Aorta (tissue), 5 donors: ENCODE measurements at regions not wholly inside any gene's neighbourhood (a gene's known extent, or its start where the extent isn't known, plus 50 kb on each side); places are given as distances from the start of the nearest gene placed in this dataset.
A peak's percentile ranks its signal among the peaks of the same experiment; 100 is the strongest.

Experiments used
- ATAC-seq: fragments of 200-7000 bp; cut with Tn5 transposase; one replicate; pipeline ENCODE4 v1.9.1; 2022; ENCODE audit warnings: moderate library complexity; ENCODE audit not compliant: low FRiP score
- DNase-seq, 2 donors: peaks; one replicate each; pipeline ENCODE4 v3.0.0-alpha.2; 2020
- H3K27ac ChIP-seq, 2 donors: one replicate each; pipeline ENCODE4 v1.5.1; 2013; ENCODE audit warnings: low read length in 2 of 2, mild to moderate bottlenecking in 2 of 2, moderate library complexity in 2 of 2, control low read depth in 1 of 2, inconsistent platforms in 1 of 2, low read depth in 1 of 2
- H3K27me3 ChIP-seq, 2 donors: one replicate each; pipeline ENCODE4 v1.6.1; 2013; ENCODE audit warnings: control low read depth in 1 of 2, low read length in 1 of 2, mild to moderate bottlenecking in 1 of 2, moderate library complexity in 1 of 2; ENCODE audit not compliant: insufficient read depth in 2 of 2, control insufficient read depth in 1 of 2
- H3K36me3 ChIP-seq, 2 donors: one replicate each; pipeline ENCODE4 v1.6.1; 2013; ENCODE audit warnings: control low read depth in 1 of 2, low read length in 1 of 2, mild to moderate bottlenecking in 1 of 2; ENCODE audit not compliant: insufficient read depth in 2 of 2, control insufficient read depth in 1 of 2
- H3K4me1 ChIP-seq, 2 donors: one replicate each; pipeline ENCODE4 v1.6.1; 2013; ENCODE audit warnings: low read length in 2 of 2, control low read depth in 1 of 2, mild to moderate bottlenecking in 1 of 2, moderate library complexity in 1 of 2; ENCODE audit not compliant: insufficient read depth in 2 of 2, control insufficient read depth in 1 of 2
- H3K4me3 ChIP-seq, 2 donors: one replicate each; pipeline ENCODE4 v1.5.1; 2013; ENCODE audit warnings: low read length in 2 of 2, control low read depth in 1 of 2, mild to moderate bottlenecking in 1 of 2
- H3K9me3 ChIP-seq: one replicate; pipeline ENCODE4 v1.6.1; 2013; ENCODE audit warnings: mild to moderate bottlenecking, low read length; ENCODE audit not compliant: control insufficient read depth
- WGBS, 2 donors: extraction: QIAGEN DNeasy Blood & Tissue Kit; methylation state at CpG; one replicate each; pipeline ENCODE4 v1.1.7; 2013; 5-methylcytosine and 5-hydroxymethylcytosine counted together
- intact Hi-C, 2 donors: fragments of 100-400 bp; cut with DNase I; formaldehyde crosslinking; loops; one replicate each; pipeline versions ENCODE4 v1.14.2 to v1.15.0; 2022
- donor health status: healthy with polysubstance abuse.
- donor health status: Bipolar disorder and iron deficiency.
- donor health status: DM: no; HTN: no; CAD: no.
- donor health status: DM: no; HTN: no; CAD: no.
- donor health status: DM: yes; HTN: yes; CAD: no.

GRCh38 chr10:132476146-132477065 is 61.2 kb upstream of the INPP5A start:
- Histone ChIP-seq H3K27ac (no peak overlapping the region), H3K27me3 (no peaks in the 10 kb centered on the region), H3K9me3 (no peaks in the 10 kb centered on the region), H3K36me3 (no peaks in the 10 kb centered on the region), H3K4me3 (no peak overlapping the region), H3K4me1 (no peaks in the 10 kb centered on the region)
- DNase-seq, result peak; percentile 34 to 68
- intact Hi-C loops, result no loop called here
- no peak for ATAC-seq
- WGBS, 2 donors, result 87 to 88% methylated on average over 16 of the region's 16 CpGs

- Histone ChIP-seq H3K27ac (no peak overlapping the region), H3K27me3 (no peaks in the 10 kb centered on the region), H3K9me3 (no peaks in the 10 kb centered on the region), H3K36me3 (no peaks in the 10 kb centered on the region), H3K4me3 (no peak overlapping the region), H3K4me1 (no peaks in the 10 kb centered on the region)
- DNase-seq (peak in 1 of 2 donors; percentile 32), ATAC-seq (no peak)
- intact Hi-C loops, result no loop called here
- 84 to 96% methylated on average over 6 to 8 of the region's 8 CpGs for WGBS, 2 donors
Observed at GRCh38 chr10:132477066-132477397, 60.6 kb upstream of the INPP5A start.

DNA sequence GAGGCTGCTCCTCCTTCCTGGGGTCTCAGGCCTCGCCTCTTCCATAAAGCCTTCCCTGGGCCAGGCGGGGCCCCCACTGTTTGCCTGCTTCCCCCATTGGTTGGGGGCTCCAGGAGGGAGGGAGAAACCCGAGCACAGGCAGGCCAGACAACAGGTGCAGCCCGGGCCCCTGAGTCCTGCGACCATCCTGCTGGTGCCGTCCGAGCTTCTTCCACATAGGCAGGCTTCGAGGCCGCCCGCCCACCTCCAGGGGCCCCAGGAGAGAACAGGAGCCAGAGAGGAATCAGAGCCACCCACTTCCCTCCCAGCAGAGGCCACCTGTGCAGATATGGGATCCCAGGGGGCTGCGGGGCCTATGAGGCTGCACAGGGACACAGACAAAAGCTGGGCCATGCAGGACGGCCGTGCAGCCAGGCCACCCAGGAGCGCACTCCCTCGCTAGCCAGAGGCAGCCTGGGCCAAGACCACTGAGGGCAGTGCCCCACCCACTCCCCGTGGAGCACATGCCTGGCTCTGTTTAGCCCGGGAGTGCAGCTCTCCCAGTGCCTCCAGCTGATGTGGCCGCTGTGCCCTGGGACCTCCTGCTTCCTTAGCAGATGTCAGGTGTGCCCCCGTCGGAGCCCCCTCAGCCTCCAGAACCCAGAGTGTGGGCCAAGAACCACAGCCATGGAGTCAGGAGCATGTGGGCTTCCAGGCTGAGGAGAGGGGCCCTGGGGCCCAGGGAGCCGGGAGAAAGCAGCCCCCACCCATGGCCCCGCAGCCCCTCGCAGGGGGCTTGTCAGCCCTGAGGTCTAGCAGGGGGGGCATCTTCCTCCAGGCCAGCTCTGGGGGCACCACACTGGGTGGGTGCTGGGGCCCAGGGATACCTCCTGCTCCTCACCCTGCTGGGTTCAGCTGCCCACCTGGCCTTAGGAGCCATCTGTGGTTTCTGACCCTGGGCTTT is 59.9 kb upstream of the INPP5A start:
- DNase-seq (peak; percentile 40 to 65), ATAC-seq (no peak)
- Histone ChIP-seq H3K4me1 (no peaks in the 10 kb centered on the region), H3K27ac (no peak overlapping the region), H3K4me3 (no peak overlapping the region), H3K9me3 (no peaks in the 10 kb centered on the region), H3K27me3 (no peaks in the 10 kb centered on the region), H3K36me3 (no peaks in the 10 kb centered on the region)
- 78 to 82% methylated on average over 21 to 23 of the region's 23 CpGs for WGBS, 2 donors
- intact Hi-C loops, result no loop called here

DNA sequence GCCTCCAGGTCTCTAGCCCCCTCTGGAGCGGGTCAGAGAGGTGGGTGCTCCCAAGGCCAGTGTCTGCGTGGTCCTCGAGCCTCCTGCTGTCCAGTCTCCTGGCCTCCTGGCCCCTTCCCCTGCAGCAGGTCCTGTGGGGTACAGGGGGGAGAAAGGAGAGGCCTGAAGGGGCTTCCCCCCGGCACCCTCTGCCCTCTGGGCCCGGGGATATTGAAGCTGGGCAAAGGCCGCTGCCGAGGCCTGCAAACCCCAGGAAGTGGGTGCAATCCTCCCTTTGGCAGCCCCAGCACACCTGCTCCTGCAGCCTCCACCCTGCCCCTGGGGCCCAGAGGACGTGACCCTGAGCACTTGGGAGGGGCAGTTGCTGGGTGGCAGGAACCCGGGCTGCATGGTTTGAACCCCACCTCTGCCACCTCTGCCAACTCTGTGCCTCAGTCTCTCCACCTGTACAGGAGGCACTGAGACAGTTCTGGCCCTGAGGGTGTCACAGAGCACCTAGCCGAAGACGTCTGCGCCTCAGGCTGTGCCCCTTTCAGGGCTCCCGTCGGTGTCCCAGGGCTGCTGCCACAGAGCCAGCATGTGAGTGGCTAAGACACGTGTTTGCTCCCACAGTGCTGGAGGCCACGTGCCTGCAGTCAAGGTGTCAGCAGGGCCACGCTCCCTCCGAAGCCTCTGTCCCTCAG is 59.1 kb upstream of the INPP5A start:
- ATAC-seq (no peak), DNase-seq (peak; percentile 19 to 62)
- intact Hi-C loops, result no loop called here
- Histone ChIP-seq H3K4me1 (no peaks in the 10 kb centered on the region), H3K36me3 (no peaks in the 10 kb centered on the region), H3K9me3 (no peaks in the 10 kb centered on the region), H3K27me3 (no peaks in the 10 kb centered on the region), H3K4me3 (no peak overlapping the region), H3K27ac (no peak overlapping the region)
- 86 to 95% methylated on average over 18 of the region's 18 CpGs for WGBS, 2 donors

DNA sequence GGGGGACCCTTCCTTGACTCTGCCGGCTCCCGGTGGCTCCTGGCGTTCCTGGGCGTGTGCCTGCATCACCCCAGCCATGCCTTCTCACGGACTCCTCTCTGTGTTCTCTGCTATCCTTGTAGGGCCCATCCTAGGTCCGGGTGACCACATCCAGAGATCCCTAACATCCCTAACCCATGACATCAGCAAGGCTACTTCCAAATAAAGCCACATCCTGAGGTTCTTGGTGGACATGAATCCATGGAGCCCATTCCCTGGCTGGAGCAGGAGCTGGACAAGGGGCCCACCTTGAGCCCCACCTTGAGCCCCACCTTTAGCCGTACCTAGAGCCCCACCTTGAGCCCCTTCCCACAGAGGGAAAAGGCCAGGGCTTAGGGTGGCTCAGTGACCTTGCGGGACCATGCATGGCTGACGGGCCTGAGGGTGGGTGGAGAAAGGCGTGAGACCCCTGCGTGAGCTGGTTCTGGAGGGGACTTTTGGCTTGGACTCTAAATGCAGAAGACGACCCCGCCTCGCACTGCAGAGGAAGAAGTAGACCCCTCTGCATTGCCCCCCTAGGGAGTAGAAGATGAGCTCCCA is 58.5 kb upstream of the INPP5A start:
- ATAC-seq (no peak), DNase-seq (peak; percentile 21 to 47)

DNA sequence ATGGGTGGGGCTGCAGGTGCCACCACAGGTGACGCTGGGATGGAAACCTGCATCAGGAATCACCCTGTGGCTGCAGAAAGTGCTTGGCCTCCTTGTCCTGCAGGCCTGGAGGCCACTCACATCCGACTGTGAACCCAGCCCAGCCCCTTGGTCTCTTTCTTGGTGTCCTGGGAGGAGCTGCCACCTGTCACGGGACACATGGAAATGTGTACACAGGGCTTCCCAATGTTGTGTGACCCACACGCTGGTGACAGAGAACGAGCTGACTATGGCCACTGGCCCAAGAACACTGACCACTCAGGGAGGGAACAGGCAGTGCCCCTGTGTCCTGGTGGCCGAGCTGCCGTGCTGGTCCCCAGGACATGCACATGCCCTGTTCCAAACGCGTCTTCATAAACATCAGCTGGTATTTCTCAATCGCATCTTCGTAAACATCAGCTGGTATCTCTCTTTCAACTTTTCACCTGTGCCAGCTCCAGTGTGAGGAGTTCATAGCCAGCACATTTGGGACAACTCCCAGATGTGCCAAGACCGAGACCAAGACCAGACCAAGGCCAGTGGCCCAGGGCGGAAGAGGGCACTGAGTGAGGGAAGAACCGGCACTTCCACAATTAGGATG is 57.9 kb upstream of the INPP5A start:
- no peaks in the 10 kb centered on the region for H3K27me3 ChIP-seq
- WGBS, 2 donors, result 89 to 90% methylated on average over 14 of the region's 14 CpGs
- H3K27ac ChIP-seq, result no peak overlapping the region
- intact Hi-C loops, result no loop called here
- H3K36me3 ChIP-seq, result no peaks in the 10 kb centered on the region
- no peaks in the 10 kb centered on the region for H3K4me1 ChIP-seq
- no peak overlapping the region for H3K4me3 ChIP-seq
- H3K9me3 ChIP-seq, result no peaks in the 10 kb centered on the region
- ATAC-seq (no peak), DNase-seq (peak in 1 of 2 donors; percentile 36)

More for the DNA sequence above, 58.5 kb upstream of the INPP5A start:
- Histone ChIP-seq H3K4me3 (no peak overlapping the region), H3K27ac (no peak overlapping the region), H3K9me3 (no peaks in the 10 kb centered on the region), H3K36me3 (no peaks in the 10 kb centered on the region), H3K27me3 (no peaks in the 10 kb centered on the region), H3K4me1 (no peaks in the 10 kb centered on the region)
- intact Hi-C loops, result no loop called here
- 90 to 96% methylated on average over 14 of the region's 14 CpGs for WGBS, 2 donors

- no peak for ATAC-seq
- peak; percentile 16 to 42 for DNase-seq
- H3K27ac ChIP-seq, result no peak overlapping the region
- no peaks in the 10 kb centered on the region for H3K9me3 ChIP-seq
- H3K4me1 ChIP-seq, result no peaks in the 10 kb centered on the region
- no peak overlapping the region for H3K4me3 ChIP-seq
- intact Hi-C loops, result no loop called here
- 90 to 94% methylated on average over 7 of the region's 7 CpGs for WGBS, 2 donors
- no peaks in the 10 kb centered on the region for H3K36me3 ChIP-seq
- no peaks in the 10 kb centered on the region for H3K27me3 ChIP-seq
Observed at GRCh38 chr10:132480356-132480755, 57.2 kb upstream of the INPP5A start.

DNA sequence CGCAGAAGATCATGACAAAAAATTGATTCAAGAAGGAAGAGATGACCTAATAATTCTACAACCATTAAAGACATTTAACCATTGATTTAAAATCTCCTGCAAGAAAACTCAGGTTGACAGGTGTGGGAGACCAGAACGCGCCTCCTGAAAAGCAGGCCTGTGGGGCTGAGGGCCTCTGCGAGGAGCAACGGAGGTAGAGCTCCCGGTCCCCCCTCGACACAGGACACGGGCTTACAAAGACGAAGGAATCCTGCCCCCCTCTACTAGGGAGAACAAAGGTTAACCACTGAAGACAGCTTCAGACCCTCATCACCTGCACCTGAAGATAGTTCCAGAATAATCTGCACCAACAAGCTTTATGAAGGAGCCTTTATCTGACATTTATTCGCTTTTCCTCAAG is 55.9 kb upstream of the INPP5A start:
- Histone ChIP-seq H3K36me3 (no peaks in the 10 kb centered on the region), H3K27ac (no peak overlapping the region), H3K4me3 (no peak overlapping the region), H3K9me3 (no peaks in the 10 kb centered on the region), H3K27me3 (no peaks in the 10 kb centered on the region), H3K4me1 (no peaks in the 10 kb centered on the region)
- ATAC-seq (no peak), DNase-seq (peak in 1 of 2 donors; percentile 38)
- WGBS, 2 donors, result 90 to 96% methylated on average over 10 of the region's 10 CpGs
- intact Hi-C loops, result no loop called here
